HG03520 (cell line): ENCODE measurements at regions not wholly inside any gene's neighbourhood (a gene's known extent, or its start where the extent isn't known, plus 50 kb on each side); places are given as distances from the start of the nearest gene placed in this dataset.
"Not testable (repeated sequence)": the region's sequence is repeated elsewhere in the genome, so short reads cannot be mapped to it uniquely, and the experiment has no call there.

ENCODE experiments used
- ATAC-seq: cut with Tn5 transposase; IDR thresholded peaks from one replicate; pipeline ENCODE4 v1.9.1; 2021; ENCODE audit warnings: mild to moderate bottlenecking, moderate library complexity; ENCODE audit not compliant: unreplicated experiment

DNA sequence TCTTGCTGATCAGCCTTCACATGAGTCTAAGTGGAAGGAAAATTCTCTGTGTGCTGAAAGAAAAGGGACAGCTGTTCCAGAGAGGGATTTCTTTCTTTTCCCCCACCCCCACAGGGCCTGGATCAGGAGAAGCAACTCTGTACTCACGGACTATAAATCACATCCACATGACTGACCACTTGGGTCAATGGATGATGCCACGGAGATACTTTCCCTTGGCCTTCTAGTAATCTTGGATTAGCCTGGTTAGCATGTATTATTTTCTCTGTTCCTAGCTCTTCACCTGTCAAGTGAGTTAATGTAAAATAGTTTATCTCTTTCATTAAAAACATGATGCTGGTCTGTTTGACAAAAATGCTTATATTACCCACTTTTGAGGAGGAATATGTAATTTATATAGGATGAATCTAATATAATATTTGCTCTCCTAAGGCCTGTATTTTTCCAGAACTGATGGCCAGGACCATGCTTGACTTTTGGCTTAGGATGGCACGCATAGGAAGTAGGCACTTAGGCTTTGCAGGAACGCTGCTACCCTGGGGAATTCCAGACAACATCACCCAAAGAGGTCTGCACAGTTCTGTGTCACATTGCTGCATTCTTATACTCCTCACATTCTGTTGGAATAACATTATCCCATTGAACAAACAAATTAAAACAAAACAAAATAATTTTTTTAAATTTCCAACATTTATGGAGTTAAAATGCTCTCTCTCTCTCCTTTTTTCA lies 892.1 kb downstream of the TLE1 start:
- ATAC-seq: no peak

DNA sequence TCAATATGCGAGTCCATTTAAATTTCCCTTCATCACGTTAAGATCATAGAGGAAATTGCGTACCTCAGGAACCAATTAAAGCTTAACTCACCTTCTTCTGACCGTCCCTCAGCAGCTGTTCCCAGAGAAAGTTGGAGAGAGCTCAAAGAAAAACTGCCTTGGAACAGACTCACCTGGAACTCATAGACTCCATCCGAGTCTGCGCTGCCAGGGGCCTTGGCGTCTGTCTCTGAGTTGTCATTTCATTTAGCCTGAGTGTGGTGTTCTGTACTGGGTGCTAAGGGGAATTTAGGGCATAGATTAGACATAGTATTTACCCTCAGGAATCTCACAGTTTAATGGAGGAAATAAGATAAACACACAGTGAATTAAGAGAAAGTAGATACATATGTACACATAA lies 892.7 kb downstream of the TLE1 start:
- ATAC-seq: no peak

DNA sequence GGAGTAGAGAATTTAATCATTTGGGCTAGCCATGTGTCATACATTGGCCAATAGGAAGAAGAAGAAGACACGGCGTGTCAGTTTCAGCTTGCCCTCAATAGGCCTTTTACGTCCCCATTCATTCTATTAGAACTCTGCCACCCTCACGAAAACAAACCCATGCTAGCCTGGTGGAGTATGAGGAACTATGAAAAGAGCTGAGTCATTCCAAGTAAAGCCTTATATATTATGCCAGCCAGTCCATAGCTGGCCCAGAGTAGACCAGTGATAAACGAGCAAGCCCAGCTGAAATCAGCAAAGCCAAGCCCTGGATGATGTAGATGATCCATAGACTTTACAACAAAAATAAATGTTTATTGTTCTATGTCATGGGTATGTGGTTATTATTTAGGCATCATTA lies 895.1 kb downstream of the TLE1 start:
- no peak for ATAC-seq

DNA sequence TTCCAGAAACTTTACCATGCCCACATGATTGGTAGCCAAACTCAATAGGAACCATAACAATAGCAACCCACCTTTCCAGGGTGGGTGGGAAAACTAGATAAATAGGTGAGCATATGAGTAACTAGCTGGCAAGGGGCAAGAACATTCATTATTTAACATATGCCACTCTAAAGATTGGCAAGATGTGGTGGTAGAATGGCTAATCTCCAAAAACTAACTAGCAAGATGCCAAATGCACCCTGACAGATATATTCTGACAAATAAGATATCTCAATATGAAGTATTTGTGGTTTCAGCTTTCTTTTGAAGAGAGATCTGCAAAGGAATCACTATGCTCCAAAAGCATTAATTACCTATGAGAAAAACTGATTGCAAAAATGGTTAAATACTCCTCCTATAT lies 895.6 kb downstream of the TLE1 start:
- no peak for ATAC-seq

DNA sequence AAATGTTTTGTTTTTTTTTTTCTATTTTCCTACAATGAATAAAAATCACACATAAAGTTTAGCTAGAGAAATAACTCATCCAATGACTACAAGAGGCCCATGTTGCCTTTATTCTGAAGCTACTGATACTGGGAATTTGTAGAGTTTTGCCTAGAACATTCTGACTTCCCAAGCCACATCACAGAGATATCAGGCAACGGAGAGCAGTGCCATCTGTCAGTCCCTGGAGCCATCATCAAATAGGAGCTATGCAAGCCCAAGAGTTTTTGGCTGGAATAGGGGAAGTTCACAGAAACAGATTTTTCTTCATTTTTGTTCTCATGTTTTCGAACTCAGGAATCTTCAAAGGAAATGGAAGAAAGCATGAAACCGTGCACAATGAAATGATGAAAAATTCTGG lies 896.6 kb downstream of the TLE1 start:
- ATAC-seq: no peak

DNA sequence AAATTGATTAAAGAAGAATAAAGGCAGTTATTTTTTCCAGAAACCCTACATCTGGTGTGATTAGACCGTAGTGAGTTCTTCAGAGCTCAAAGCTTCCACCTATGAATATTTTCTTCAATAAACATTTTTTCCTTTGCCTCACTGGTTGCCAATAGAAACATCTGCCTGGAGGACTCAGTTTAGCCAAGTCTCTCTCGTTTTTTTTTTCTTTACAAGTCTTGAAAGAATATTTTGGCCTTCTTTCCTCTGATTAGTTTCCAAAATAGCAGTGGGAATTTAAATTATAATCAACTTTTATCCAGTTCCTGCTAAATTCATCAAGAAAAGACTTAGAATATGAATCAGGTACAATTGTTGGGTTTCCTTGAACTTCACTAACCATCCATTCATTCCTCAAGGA lies 897.5 kb downstream of the TLE1 start:
- no peak for ATAC-seq

DNA sequence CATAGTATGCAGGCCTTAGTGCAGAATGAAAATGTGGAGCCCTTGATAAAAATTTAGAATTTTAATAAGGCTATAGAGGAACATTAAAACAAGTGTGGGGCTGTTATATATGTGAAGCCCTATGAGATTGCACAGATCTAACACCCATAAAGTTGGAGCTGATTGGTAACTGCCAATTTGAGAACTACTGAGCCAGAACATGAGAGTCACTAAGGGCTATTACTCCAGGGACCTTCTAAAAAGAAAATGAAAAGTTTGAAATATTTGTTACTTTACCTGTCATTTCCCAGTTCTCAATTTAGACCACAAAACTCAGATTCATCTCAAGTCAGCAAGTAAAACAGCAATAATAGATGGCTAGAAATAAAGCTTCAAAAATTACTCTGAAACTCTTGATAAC lies 898.6 kb downstream of the TLE1 start:
- ATAC-seq: no peak

DNA sequence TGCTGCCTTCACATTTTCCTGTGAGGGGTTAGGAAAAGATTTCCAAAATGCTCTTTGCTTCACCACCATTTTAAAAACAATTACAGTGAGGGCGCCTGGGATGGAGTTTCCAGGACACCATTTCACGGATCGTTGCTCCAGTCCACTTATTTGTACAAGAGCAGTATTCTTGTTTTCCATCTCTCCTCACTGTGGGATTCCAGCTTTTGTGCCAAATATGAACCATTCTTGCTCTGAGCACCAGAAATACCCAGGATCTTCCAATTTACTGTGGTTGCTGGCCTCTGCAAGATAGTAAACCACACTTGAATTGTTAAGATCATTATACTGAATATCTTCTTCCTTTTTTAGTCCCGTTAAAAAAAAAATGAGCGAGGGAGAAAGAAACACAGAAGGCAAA lies 899.5 kb downstream of the TLE1 start:
- ATAC-seq: no peak

DNA sequence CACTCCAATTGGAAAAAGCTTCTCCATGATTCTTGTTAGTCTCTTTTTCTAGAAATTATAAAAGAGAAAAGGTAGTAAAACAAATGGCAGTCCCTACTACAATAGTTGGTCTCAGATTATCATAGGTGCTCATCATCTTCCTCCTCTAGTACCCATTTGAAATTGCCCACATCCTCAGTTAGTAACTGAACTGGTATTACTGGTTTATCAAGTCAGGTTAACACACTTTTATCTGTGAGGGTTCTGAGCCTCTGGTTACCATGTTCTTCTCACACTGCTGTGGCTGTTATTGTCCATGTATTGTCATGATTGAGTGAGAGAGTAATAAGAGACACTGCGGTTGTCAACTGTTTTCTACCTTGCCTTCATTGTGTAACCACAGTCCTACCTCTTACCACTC lies 901.7 kb downstream of the TLE1 start:
- no peak for ATAC-seq

DNA sequence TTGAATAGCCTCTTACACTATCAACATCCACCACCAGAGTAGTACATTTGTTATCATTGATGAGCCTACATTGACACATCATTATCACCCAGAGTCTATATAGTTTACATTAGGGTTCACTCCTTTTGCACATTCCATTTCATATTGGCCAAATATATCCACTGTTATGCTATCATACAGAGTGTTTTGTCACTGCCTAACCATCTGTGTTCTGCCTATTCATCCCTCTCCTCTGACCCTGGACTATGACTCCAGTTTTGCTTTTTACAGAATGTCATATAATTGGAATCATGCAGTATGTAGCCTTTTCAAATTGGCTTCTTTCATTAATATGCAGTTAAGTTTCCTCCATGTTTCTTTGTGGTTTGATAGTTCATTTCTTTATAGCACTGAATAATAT lies 904.7 kb downstream of the TLE1 start:
- ATAC-seq: no peak

DNA sequence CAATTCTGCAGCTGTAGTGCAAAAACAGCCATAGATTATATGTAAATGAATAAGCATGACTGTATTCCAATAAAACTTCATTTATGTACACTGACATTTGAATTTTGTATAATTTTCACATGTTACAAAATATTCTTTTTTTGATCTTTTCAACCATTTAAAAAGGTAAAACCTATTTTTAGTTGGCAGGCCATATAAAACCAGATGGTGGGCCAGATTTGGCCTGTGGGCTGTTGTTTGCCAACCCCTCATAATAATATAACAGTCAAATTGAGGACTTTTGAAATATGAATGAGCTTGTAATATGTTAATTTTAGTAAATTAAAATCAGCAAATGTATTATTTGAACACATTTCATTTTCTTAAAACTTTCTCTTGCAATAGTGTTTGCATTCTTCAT lies 913.4 kb downstream of the TLE1 start:
- ATAC-seq: no peak

DNA sequence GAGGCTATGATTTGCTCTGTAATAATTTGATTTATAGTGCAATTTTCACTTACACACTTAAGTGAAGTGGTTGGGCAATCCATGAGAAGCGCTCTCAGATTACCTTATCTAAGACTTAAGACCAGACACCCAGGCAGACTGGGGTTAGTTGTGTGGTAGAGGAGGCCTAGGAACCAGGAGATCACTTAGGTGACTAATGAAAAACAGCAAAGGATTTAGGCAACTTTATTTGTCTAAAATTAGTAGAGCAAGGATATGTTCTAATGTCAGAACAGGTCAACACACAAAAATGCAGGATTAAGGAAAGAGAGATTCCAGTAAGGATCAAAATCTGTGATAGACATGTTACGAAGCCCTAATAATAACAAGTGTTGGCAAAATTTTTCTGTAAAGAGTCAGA lies 913.8 kb downstream of the TLE1 start:
- no peak for ATAC-seq

DNA sequence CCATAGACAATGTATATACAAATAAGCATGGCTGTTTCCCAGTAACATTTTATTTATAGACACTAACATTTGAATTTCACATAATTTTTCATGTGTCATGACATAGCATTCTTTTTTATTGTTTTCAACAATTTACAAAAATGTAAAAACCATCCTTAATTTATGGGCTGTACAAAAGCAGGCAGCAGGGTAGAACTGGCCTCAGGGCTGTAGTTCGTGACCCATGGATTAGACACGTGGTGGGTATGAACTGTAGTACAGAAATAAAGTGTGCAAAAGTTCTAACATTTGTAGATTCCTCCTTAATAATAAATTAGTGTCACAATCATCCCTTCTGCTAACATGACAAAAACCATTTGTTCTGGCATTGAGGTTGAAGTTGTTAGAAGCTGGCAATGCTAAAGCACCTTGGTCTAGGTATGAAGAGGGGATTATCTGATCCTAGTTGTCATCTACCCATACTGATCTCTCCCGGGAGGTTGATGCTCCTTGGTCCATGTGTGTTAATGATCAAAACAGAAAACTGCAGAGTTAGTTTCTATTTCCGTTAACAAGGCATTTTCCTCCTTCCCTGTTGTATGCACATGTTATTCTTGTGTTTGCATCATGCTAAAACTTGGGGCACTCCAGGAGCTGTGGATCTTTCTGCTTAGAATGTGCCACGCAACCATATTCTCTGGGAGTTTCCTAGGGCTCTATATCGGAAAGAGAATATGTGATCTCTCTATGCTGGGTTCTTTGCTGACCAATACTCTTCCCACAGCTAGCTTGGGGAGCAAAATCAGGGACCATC lies 917.6 kb downstream of the TLE1 start:
- ATAC-seq: no peak

DNA sequence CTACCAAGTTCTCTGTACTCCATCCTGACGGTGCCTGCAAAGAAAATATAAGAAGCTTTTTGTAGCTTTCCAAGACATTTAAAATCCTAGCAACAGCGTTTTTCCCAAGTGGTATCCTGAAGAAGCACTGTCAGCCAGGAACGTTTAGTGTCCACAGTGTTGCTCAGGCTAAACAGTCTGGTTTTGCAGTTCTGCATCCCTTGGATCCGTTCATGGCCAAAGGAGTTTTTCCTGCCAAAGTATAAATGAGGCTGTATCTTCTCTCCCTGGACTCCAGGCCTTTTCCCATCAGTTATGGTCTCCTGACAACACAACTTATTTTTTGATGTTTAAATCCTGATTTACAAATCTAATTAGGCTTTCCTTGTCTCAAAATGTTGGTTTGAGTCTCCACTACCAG lies 925.8 kb downstream of the TLE1 start:
- no peak for ATAC-seq

DNA sequence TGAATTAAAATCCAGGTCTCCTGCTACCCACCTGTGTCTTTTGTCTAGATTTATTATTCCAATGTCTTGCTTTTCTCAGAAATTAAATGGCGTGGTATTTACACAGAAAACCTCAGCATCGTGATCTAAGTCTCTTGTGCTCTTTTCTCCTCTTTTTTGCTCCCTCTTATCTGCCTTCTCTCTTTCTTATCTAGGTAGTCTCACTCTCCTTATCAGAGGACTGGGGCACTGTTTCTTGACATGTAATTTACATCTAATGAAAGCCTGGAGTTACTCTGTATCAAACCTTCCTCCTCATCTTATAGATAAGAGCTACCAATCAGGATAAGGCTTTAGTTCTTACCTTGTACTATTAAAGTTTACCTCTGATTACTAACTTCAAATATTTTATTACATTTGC lies 933.8 kb downstream of the TLE1 start:
- ATAC-seq: no peak

DNA sequence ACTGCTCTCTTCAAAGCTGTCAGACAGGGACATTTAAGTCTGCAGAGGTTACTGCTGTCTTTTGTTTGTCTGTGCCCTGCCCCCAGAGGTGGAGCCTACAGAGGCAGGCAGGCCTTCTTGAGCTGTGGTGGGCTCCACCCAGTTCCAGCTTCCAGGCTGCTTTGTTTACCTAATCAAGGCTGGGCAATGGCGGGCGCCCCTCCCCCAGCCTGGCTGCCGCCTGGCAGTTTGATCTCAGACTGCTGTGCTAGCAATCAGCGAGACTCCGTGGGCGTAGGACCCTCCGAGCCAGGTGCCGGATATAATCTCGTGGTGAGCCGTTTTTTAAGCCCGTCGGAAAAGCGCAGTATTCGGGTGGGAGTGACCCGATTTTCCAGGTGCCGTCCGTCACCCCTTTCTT lies 942.3 kb downstream of the TLE1 start:
- not testable (repeated sequence) for ATAC-seq

DNA sequence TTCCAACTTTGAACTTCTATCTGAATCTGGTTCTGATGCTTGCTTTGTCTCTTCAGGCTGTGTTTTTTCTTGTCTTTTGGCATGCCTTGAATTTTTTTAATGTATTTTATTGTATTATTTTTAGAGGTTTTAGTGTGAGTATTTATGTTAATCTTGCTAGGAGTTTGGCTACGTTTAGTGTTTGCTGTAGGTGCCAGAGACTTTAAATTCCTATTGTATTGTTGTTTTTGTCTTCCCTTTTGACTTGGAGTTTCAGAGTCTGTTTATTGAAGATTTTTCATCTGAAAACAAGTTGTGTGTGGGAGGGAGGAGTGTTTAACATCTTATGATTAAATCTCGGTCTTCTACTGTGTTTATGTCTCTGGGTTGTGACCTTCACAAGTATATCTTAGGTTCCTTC lies 956.8 kb downstream of the TLE1 start:
- no peak for ATAC-seq

DNA sequence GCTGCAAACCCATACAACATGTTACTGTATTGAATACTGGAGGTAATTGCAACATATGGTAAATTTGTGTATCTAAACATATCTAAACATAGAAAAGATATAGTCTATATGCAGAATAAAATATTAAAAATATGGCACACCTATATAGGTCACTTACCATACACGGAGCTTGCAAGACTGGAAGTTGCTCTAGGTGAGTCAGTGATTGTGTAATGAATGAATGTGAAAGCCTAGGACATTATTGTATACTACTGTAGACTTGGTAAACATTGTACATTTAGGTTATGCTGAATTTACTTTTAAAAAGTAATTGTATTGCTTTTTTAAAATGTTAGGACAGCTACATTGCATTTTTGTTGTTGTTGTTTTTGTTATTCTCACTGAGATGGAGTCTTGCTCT lies 968.8 kb downstream of the TLE1 start:
- ATAC-seq: no peak

DNA sequence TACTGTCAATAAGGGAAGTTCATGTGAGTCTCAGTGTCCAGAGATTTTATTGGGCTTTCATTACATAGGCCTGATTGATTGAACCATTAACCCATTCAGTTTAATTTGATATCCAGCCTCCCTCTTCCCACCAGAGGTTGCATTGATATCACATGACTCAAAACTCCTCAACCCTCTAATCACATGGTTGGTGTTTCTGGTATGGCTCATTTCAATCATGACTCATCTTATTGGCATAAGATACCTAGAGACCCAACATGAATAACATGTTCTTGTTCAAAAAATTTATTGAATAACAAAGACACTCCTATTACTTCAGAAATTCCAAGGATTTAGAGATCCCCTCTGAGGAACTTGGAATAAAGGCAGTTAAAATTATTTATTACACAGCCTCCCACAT lies 982.2 kb downstream of the TLE1 start:
- ATAC-seq: no peak

DNA sequence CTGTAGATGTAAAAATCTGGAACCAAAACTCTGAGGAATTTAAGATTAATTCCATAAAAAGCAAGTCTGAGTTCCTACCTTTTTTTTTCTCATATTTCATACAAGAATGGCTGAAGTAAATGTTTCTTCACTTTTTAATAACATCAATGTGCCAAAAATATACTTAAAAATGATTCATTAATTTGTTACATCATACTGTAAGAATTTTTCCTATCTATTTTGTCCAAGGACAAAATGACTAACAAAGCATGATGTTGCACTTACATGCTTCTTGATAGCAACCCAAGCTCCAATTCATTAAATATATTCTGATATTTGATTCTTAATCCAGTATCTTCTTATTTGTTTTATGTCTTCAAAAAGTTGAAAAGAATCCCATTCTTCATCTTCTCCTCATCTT lies 988.3 kb downstream of the TLE1 start:
- no peak for ATAC-seq

DNA sequence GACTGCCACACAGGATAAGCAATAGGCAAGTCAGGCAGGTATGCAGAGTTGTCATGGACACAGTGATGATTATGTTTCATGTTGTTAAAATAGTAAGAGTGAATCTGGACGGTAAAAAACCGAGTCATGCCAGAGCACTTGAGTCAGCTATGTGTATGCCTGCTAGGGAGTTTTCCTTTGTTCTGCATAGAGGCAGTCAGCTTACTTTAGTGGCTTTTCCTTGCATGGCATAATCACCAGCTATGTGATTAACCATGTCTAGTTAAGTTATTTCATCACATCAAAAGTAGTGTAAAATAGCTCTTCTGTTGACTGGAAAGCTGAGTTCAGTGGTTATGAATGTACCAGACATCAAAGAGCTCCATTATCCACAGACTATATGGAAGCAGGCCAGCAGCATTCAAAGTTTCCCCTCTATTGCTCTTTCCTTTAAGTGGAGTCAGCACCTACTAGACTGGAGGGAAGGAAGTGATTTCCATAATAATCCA lies 989.8 kb downstream of the TLE1 start:
- no peak for ATAC-seq

DNA sequence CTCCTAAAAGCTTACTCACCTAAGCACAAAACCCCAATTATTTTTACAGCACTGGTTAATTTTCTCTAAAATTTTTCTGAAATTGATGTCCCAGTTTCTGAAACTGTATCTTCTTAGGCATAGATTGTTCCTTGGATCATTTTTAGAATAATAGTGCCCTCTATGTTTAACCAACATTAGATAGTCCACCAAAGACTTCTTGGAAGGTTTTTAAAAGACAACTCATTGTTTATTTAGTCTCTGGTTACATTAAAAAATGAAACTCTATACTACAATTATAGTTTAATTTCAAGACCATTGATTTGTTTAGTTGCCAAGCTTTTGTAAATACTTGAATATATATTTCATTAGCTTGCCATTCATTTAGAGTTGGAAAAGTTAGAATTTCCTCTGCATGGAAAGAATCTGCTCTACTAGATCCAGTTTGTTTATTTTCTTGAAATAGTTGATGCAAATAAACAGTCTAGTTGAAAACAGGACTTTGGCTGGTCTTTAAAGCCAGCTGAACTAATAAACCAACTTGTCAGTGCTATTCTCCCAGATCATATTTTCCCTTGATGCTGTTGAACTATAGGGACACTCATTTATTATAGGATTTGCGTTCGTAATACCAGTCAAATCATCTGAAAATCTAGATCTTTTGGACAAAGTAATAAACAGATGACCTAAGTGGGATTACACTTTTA lies 990.5 kb downstream of the TLE1 start:
- ATAC-seq: no peak
